Cerebellar cortex (tissue), 1 donor: ENCODE measurements at regions not wholly inside any gene's neighbourhood (a gene's known extent, or its start where the extent isn't known, plus 50 kb on each side); places are given as distances from the start of the nearest gene placed in this dataset.

Source experiments
- DNase-seq: peaks from one replicate; pipeline ENCODE4 v3.0.0-alpha.2; 2015; ENCODE audit warnings: low spot score

- DNase-seq: no peak
Measured at GRCh38 chr10:105785721-105786120, 1144.6 kb downstream of the SORCS3 start.

- no peak for DNase-seq
Measured at GRCh38 chr10:105783936-105784483, 1142.9 kb downstream of the SORCS3 start.

GRCh38 chr10:105774881-105775280, 1133.8 kb downstream of the SORCS3 start:
- no peak for DNase-seq

GRCh38 chr10:105774351-105774750, 1133.3 kb downstream of the SORCS3 start:
- DNase-seq: no peak

GRCh38 chr10:105770524-105771212, 1129.6 kb downstream of the SORCS3 start:
- no peak for DNase-seq

GRCh38 chr10:105769248-105770184, 1128.4 kb downstream of the SORCS3 start:
- no peak for DNase-seq

- DNase-seq: no peak
Measured at GRCh38 chr10:105763611-105764010, 1122.5 kb downstream of the SORCS3 start.

GRCh38 chr10:105761576-105762260, 1120.6 kb downstream of the SORCS3 start:
- no peak for DNase-seq

- no peak for DNase-seq
Measured at GRCh38 chr10:105759669-105760068, 1118.6 kb downstream of the SORCS3 start.

GRCh38 chr10:105758209-105758998, 1117.3 kb downstream of the SORCS3 start:
- DNase-seq: no peak

GRCh38 chr10:105757302-105757701, 1116.2 kb downstream of the SORCS3 start:
- DNase-seq: no peak

- no peak for DNase-seq
Measured at GRCh38 chr10:105756386-105756785, 1115.3 kb downstream of the SORCS3 start.

GRCh38 chr10:105751688-105752087, 1110.6 kb downstream of the SORCS3 start:
- no peak for DNase-seq

GRCh38 chr10:105745596-105746148, 1104.6 kb downstream of the SORCS3 start:
- no peak for DNase-seq

- DNase-seq: peak; percentile 10
Measured at GRCh38 chr10:105743343-105744056, 1102.4 kb downstream of the SORCS3 start.

- DNase-seq: no peak
Measured at GRCh38 chr10:105742923-105743322, 1101.8 kb downstream of the SORCS3 start.

- DNase-seq: no peak
Measured at GRCh38 chr10:105742184-105742583, 1101.1 kb downstream of the SORCS3 start.

GRCh38 chr10:105734479-105734878, 1093.4 kb downstream of the SORCS3 start:
- DNase-seq: no peak

- DNase-seq: no peak
Measured at GRCh38 chr10:105733924-105734323, 1092.8 kb downstream of the SORCS3 start.

- no peak for DNase-seq
Measured at GRCh38 chr10:105729428-105729827, 1088.3 kb downstream of the SORCS3 start.
